ENCODE measurements at regions not wholly inside any gene's neighbourhood (a gene's known extent, or its start where the extent isn't known, plus 50 kb on each side); places are given as distances from the start of the nearest gene placed in this dataset.

DNA sequence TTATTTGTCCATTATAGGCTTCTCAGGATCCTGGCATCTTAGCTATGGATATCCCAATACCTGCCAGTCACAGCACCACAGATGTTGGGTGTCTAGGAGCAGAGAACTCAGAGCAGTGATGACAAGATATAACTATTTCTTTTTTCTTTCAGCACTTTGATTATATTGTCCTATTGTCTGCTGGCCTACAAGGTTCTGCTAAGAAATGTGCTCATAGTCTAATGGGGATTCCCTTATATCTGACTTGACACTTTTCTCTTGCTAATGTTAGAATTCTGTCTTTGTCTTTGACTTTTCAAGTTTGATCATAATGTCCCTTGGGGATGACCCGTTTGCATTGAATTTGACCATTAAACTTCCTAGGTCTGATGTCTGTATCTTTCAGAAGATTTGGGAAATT is 270.4 kb downstream of the OGFRL1 start:
- no peak for TF ChIP-seq EP300 (IDR thresholded peaks at IDR 0.05)
- TF ChIP-seq, protein P1, sequence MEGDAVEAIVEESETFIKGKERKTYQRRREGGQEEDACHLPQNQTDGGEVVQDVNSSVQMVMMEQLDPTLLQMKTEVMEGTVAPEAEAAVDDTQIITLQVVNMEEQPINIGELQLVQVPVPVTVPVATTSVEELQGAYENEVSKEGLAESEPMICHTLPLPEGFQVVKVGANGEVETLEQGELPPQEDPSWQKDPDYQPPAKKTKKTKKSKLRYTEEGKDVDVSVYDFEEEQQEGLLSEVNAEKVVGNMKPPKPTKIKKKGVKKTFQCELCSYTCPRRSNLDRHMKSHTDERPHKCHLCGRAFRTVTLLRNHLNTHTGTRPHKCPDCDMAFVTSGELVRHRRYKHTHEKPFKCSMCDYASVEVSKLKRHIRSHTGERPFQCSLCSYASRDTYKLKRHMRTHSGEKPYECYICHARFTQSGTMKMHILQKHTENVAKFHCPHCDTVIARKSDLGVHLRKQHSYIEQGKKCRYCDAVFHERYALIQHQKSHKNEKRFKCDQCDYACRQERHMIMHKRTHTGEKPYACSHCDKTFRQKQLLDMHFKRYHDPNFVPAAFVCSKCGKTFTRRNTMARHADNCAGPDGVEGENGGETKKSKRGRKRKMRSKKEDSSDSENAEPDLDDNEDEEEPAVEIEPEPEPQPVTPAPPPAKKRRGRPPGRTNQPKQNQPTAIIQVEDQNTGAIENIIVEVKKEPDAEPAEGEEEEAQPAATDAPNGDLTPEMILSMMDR (IDR thresholded peaks at IDR 0.05) = no peak
